ENCODE measurements at regions not wholly inside any gene's neighbourhood (a gene's known extent, or its start where the extent isn't known, plus 50 kb on each side); places are given as distances from the start of the nearest gene placed in this dataset.

GRCh38 chr10:2949221-2949947, 118.0 kb upstream of the PFKP start:
- no peak for DNase-seq

GRCh38 chr10:2948127-2948854, 119.1 kb upstream of the PFKP start:
- no peak for DNase-seq

- no peak for DNase-seq
Measured at GRCh38 chr10:2944788-2945187, 122.6 kb upstream of the PFKP start.

GRCh38 chr10:2943932-2944614, 123.3 kb upstream of the PFKP start:
- DNase-seq = no peak

- no peak for DNase-seq
Measured at GRCh38 chr10:2942938-2943337, 124.4 kb upstream of the PFKP start.

- DNase-seq = no peak
Measured at GRCh38 chr10:2938869-2939268, 128.5 kb upstream of the PFKP start.

GRCh38 chr10:2936816-2937215, 130.5 kb upstream of the PFKP start:
- no peak for DNase-seq

GRCh38 chr10:2935647-2936386, 131.5 kb upstream of the PFKP start:
- DNase-seq = no peak

GRCh38 chr10:2933924-2934323, 133.4 kb upstream of the PFKP start:
- no peak for DNase-seq

- DNase-seq = no peak
Measured at GRCh38 chr10:2933519-2933918, 133.8 kb upstream of the PFKP start.

GRCh38 chr10:2933071-2933470, 134.3 kb upstream of the PFKP start:
- DNase-seq = no peak

- DNase-seq = no peak
Measured at GRCh38 chr10:2929480-2930258, 137.7 kb upstream of the PFKP start.

GRCh38 chr10:2927958-2928840, 139.1 kb upstream of the PFKP start:
- peak; percentile 67 for DNase-seq

- DNase-seq = no peak
Measured at GRCh38 chr10:2926918-2927660, 140.3 kb upstream of the PFKP start.

GRCh38 chr10:2925631-2926030, 141.7 kb upstream of the PFKP start:
- peak; percentile 37 for DNase-seq

GRCh38 chr10:2924431-2924830, 142.9 kb upstream of the PFKP start:
- no peak for DNase-seq

- DNase-seq = no peak
Measured at GRCh38 chr10:2921956-2922680, 145.2 kb upstream of the PFKP start.

- no peak for DNase-seq
Measured at GRCh38 chr10:2920637-2921036, 146.7 kb upstream of the PFKP start.

GRCh38 chr10:2920168-2920567, 147.2 kb upstream of the PFKP start:
- no peak for DNase-seq

- DNase-seq = no peak
Measured at GRCh38 chr10:2919016-2919415, 148.3 kb upstream of the PFKP start.
